ENCODE measurements at regions not wholly inside any gene's neighbourhood (a gene's known extent, or its start where the extent isn't known, plus 50 kb on each side); places are given as distances from the start of the nearest gene placed in this dataset.

GRCh38 chr6:148612043-148612442, 134.8 kb upstream of the UST start:
- no peaks in the 10 kb centered on the region for H3K27me3 ChIP-seq (ENCODE audit: control insufficient read depth, insufficient read depth, low read length)
- no peaks in the 10 kb centered on the region for H3K36me3 ChIP-seq (ENCODE audit: control insufficient read depth, insufficient read depth, low read length)
- H4K20me1 ChIP-seq (ENCODE audit: control insufficient read depth, extremely low read depth, insufficient read depth, low read length): no peaks in the 10 kb centered on the region
- DNase-seq (ENCODE audit: low read depth in 2 of 2): no peak
- H2AFZ ChIP-seq (ENCODE audit: low read length): no peak overlapping the region
- no peak overlapping the region for H3K9ac ChIP-seq (ENCODE audit: insufficient read depth, low read length)
- H3K79me2 ChIP-seq (ENCODE audit: control insufficient read depth, insufficient read depth, low read length): no peaks in the 10 kb centered on the region
- no peak overlapping the region for H3K27ac ChIP-seq (ENCODE audit: insufficient read depth, low read length)
- H3K4me1 ChIP-seq (ENCODE audit: control insufficient read depth, extremely low read depth, insufficient read depth, low read length): no peaks in the 10 kb centered on the region
- H3K4me3 ChIP-seq (replicated peaks in 1 of 4; ENCODE audit: control extremely low read depth in 1 of 4, insufficient read depth in 1 of 4, low read depth in 3 of 4, low read length in 4 of 4): no peak overlapping the region
- no peak for TF ChIP-seq EZH2 (IDR thresholded peaks at IDR 0.05; ENCODE audit: low read length, missing control alignments)
- no peaks in the 10 kb centered on the region for H3K9me3 ChIP-seq (ENCODE audit: control insufficient read depth, insufficient read depth, low read depth, low read length)
- H3K4me2 ChIP-seq (ENCODE audit: extremely low read depth, insufficient read depth, low read length): no peak overlapping the region

GRCh38 chr6:148614602-148615001, 132.2 kb upstream of the UST start:
- no peak overlapping the region for H3K4me3 ChIP-seq (replicated peaks in 1 of 4; ENCODE audit: control extremely low read depth in 1 of 4, insufficient read depth in 1 of 4, low read depth in 3 of 4, low read length in 4 of 4)
- H3K27ac ChIP-seq (ENCODE audit: insufficient read depth, low read length): no peak overlapping the region
- H4K20me1 ChIP-seq (ENCODE audit: control insufficient read depth, extremely low read depth, insufficient read depth, low read length): no peaks in the 10 kb centered on the region
- H2AFZ ChIP-seq (ENCODE audit: low read length): no peak overlapping the region
- no peaks in the 10 kb centered on the region for H3K27me3 ChIP-seq (ENCODE audit: control insufficient read depth, insufficient read depth, low read length)
- H3K9me3 ChIP-seq (ENCODE audit: control insufficient read depth, insufficient read depth, low read depth, low read length): no peaks in the 10 kb centered on the region
- H3K9ac ChIP-seq (ENCODE audit: insufficient read depth, low read length): no peak overlapping the region
- no peak for DNase-seq (ENCODE audit: low read depth in 2 of 2)
- H3K4me2 ChIP-seq (ENCODE audit: extremely low read depth, insufficient read depth, low read length): no peak overlapping the region
- no peaks in the 10 kb centered on the region for H3K4me1 ChIP-seq (ENCODE audit: control insufficient read depth, extremely low read depth, insufficient read depth, low read length)
- H3K36me3 ChIP-seq (ENCODE audit: control insufficient read depth, insufficient read depth, low read length): no peaks in the 10 kb centered on the region
- no peaks in the 10 kb centered on the region for H3K79me2 ChIP-seq (ENCODE audit: control insufficient read depth, insufficient read depth, low read length)
- no peak for TF ChIP-seq CTCF (conservative IDR thresholded peaks at IDR 0.05 in 1 of 2, IDR thresholded peaks at IDR 0.05 in 1 of 2; ENCODE audit: low read depth in 1 of 2, low read length in 2 of 2)
- TF ChIP-seq EZH2 (IDR thresholded peaks at IDR 0.05; ENCODE audit: low read length, missing control alignments): no peak

- Histone ChIP-seq H3K27ac (ENCODE audit: insufficient read depth, low read length) (no peak overlapping the region), H3K9ac (ENCODE audit: insufficient read depth, low read length) (no peak overlapping the region), H3K27me3 (ENCODE audit: control insufficient read depth, insufficient read depth, low read length) (no peaks in the 10 kb centered on the region), H3K4me3 (replicated peaks in 1 of 4; ENCODE audit: control extremely low read depth in 1 of 4, insufficient read depth in 1 of 4, low read depth in 3 of 4, low read length in 4 of 4) (no peak overlapping the region), H3K36me3 (ENCODE audit: control insufficient read depth, insufficient read depth, low read length) (no peaks in the 10 kb centered on the region), H3K9me3 (ENCODE audit: control insufficient read depth, insufficient read depth, low read depth, low read length) (no peaks in the 10 kb centered on the region), H3K4me2 (ENCODE audit: extremely low read depth, insufficient read depth, low read length) (no peak overlapping the region), H3K79me2 (ENCODE audit: control insufficient read depth, insufficient read depth, low read length) (no peaks in the 10 kb centered on the region), H4K20me1 (ENCODE audit: control insufficient read depth, extremely low read depth, insufficient read depth, low read length) (no peaks in the 10 kb centered on the region), H2AFZ (ENCODE audit: low read length) (no peak overlapping the region), H3K4me1 (ENCODE audit: control insufficient read depth, extremely low read depth, insufficient read depth, low read length) (no peaks in the 10 kb centered on the region)
- TF ChIP-seq CTCF (conservative IDR thresholded peaks at IDR 0.05 in 1 of 2, IDR thresholded peaks at IDR 0.05 in 1 of 2; ENCODE audit: low read depth in 1 of 2, low read length in 2 of 2): no peak
- TF ChIP-seq EZH2 (IDR thresholded peaks at IDR 0.05; ENCODE audit: low read length, missing control alignments): no peak
- peak in 1 of 2 donors; percentile 63 for DNase-seq (ENCODE audit: low read depth in 2 of 2)
Observed at GRCh38 chr6:148616841-148617240, 130.0 kb upstream of the UST start.
